ENCODE measurements at regions not wholly inside any gene's neighbourhood (a gene's known extent, or its start where the extent isn't known, plus 50 kb on each side); places are given as distances from the start of the nearest gene placed in this dataset.

GRCh38 chr5:171581781-171582180 is 162.3 kb downstream of the FGF18 start:
- DNase-seq: no peak

GRCh38 chr5:171582849-171583248 is 163.4 kb downstream of the FGF18 start:
- DNase-seq: no peak

- DNase-seq: no peak
These were observed 166.5 kb downstream of the FGF18 start for GRCh38 chr5:171585981-171586380.

- DNase-seq: no peak
These were observed 167.0 kb downstream of the FGF18 start for GRCh38 chr5:171586436-171586835.

- no peak for DNase-seq
These were observed 168.6 kb downstream of the FGF18 start for GRCh38 chr5:171588046-171588445.

GRCh38 chr5:171588790-171589189 is 169.3 kb downstream of the FGF18 start:
- no peak for DNase-seq

GRCh38 chr5:171589461-171589860 is 170.0 kb downstream of the FGF18 start:
- no peak for DNase-seq

- no peak for DNase-seq
These were observed 172.6 kb downstream of the FGF18 start for GRCh38 chr5:171592076-171592475.

GRCh38 chr5:171592736-171593135 is 173.3 kb downstream of the FGF18 start:
- DNase-seq: no peak

- no peak for DNase-seq
These were observed 174.0 kb downstream of the FGF18 start for GRCh38 chr5:171593401-171593800.

GRCh38 chr5:171593976-171594375 is 174.5 kb downstream of the FGF18 start:
- no peak for DNase-seq

- DNase-seq: no peak
These were observed 176.0 kb downstream of the FGF18 start for GRCh38 chr5:171595401-171595800.

GRCh38 chr5:171595801-171596231 is 176.4 kb downstream of the FGF18 start:
- DNase-seq: no peak

- DNase-seq: no peak
These were observed 177.0 kb downstream of the FGF18 start for GRCh38 chr5:171596391-171596878.

- no peak for DNase-seq
These were observed 178.6 kb downstream of the FGF18 start for GRCh38 chr5:171597946-171598640.

- DNase-seq: no peak
These were observed 179.2 kb downstream of the FGF18 start for GRCh38 chr5:171598641-171599152.

GRCh38 chr5:171599411-171599810 is 180.0 kb downstream of the FGF18 start:
- no peak for DNase-seq

GRCh38 chr5:171599957-171600612 is 180.6 kb downstream of the FGF18 start:
- no peak for DNase-seq

GRCh38 chr5:171600741-171601265 is 181.4 kb downstream of the FGF18 start:
- no peak for DNase-seq

GRCh38 chr5:171601266-171601881 is 181.9 kb downstream of the FGF18 start:
- DNase-seq: no peak

GRCh38 chr5:171603591-171603990 is 182.0 kb upstream of the SMIM23 start:
- no peak for DNase-seq

- no peak for DNase-seq
These were observed 181.4 kb upstream of the SMIM23 start for GRCh38 chr5:171604195-171604594.

GRCh38 chr5:171606414-171607024 is 179.1 kb upstream of the SMIM23 start:
- no peak for DNase-seq

Data from stimulated activated CD4-positive, alpha-beta T cell treated with anti-CD3 and anti-CD28 coated beads, Interleukin-2, amount 100 ng/mL, for 48 hours (primary cell).